HTR-8/SVneo (cell line): ENCODE measurements at regions not wholly inside any gene's neighbourhood (a gene's known extent, or its start where the extent isn't known, plus 50 kb on each side); places are given as distances from the start of the nearest gene placed in this dataset.

ENCODE experiments used
- DNase-seq: peaks from one replicate; pipeline ENCODE4 v3.0.0; 2011; ENCODE audit warnings: low spot score, mixed read lengths; ENCODE audit not compliant: insufficient read length
- FAIRE-seq: peaks from 2 replicates; lab custom pipeline; 2011; peaks lifted over from hg19 to GRCh38; lab: Jason Lieb, UNC

- DNase-seq (no peak), FAIRE-seq (no peak)
These were observed 151.7 kb downstream of the CBLN1 start for GRCh38 chr16:49129935-49130334.

- no peak for DNase-seq
- no peak for FAIRE-seq
These were observed 152.9 kb downstream of the CBLN1 start for GRCh38 chr16:49128740-49129139.

GRCh38 chr16:49127103-49127502 is 154.5 kb downstream of the CBLN1 start:
- DNase-seq: no peak
- FAIRE-seq: no peak

- no peak for FAIRE-seq
- DNase-seq: no peak
These were observed 160.0 kb downstream of the CBLN1 start for GRCh38 chr16:49121636-49122035.

- FAIRE-seq: no peak
These were observed 161.0 kb downstream of the CBLN1 start for GRCh38 chr16:49120631-49121030.

GRCh38 chr16:49116873-49117272 is 164.8 kb downstream of the CBLN1 start:
- DNase-seq (no peak), FAIRE-seq (no peak)

More at GRCh38 chr16:49120631-49121030, 161.0 kb downstream of the CBLN1 start:
- no peak for DNase-seq

GRCh38 chr16:49115956-49116355 is 165.7 kb downstream of the CBLN1 start:
- FAIRE-seq: no peak
- DNase-seq: no peak

GRCh38 chr16:49112754-49113153 is 168.9 kb downstream of the CBLN1 start:
- DNase-seq (no peak), FAIRE-seq (no peak)

GRCh38 chr16:49111351-49111750 is 170.3 kb downstream of the CBLN1 start:
- FAIRE-seq (no peak), DNase-seq (no peak)

GRCh38 chr16:49108611-49109010 is 173.0 kb downstream of the CBLN1 start:
- FAIRE-seq: no peak

GRCh38 chr16:49103298-49103697 is 178.3 kb downstream of the CBLN1 start:
- FAIRE-seq (no peak), DNase-seq (no peak)

More at GRCh38 chr16:49108611-49109010, 173.0 kb downstream of the CBLN1 start:
- DNase-seq: no peak

GRCh38 chr16:49101997-49102396 is 179.6 kb downstream of the CBLN1 start:
- FAIRE-seq (no peak), DNase-seq (no peak)

- no peak for FAIRE-seq
- no peak for DNase-seq
These were observed 181.3 kb downstream of the CBLN1 start for GRCh38 chr16:49100366-49100765.

GRCh38 chr16:49097964-49098363 is 183.7 kb downstream of the CBLN1 start:
- FAIRE-seq: no peak
- DNase-seq: no peak

- DNase-seq: no peak
- no peak for FAIRE-seq
These were observed 185.3 kb downstream of the CBLN1 start for GRCh38 chr16:49096176-49096945.

GRCh38 chr16:49095539-49095938 is 186.1 kb downstream of the CBLN1 start:
- no peak for FAIRE-seq

GRCh38 chr16:49094471-49094870 is 187.2 kb downstream of the CBLN1 start:
- FAIRE-seq (no peak), DNase-seq (no peak)

More at GRCh38 chr16:49095539-49095938, 186.1 kb downstream of the CBLN1 start:
- DNase-seq: no peak

- no peak for FAIRE-seq
These were observed 187.7 kb downstream of the CBLN1 start for GRCh38 chr16:49093939-49094338.

GRCh38 chr16:49092704-49093103 is 188.9 kb downstream of the CBLN1 start:
- FAIRE-seq (no peak), DNase-seq (no peak)

More at GRCh38 chr16:49093939-49094338, 187.7 kb downstream of the CBLN1 start:
- DNase-seq: no peak

GRCh38 chr16:49089533-49089932 is 192.1 kb downstream of the CBLN1 start:
- DNase-seq (no peak), FAIRE-seq (no peak)

GRCh38 chr16:49089039-49089438 is 192.6 kb downstream of the CBLN1 start:
- no peak for DNase-seq
- FAIRE-seq: no peak

GRCh38 chr16:49085686-49086085 is 196.0 kb downstream of the CBLN1 start:
- DNase-seq (no peak), FAIRE-seq (no peak)
